ENCODE measurements at regions not wholly inside any gene's neighbourhood (a gene's known extent, or its start where the extent isn't known, plus 50 kb on each side); places are given as distances from the start of the nearest gene placed in this dataset.

GRCh38 chr7:1364068-1364905, 95.0 kb downstream of the MICALL2 start:
- TF ChIP-seq EZH2 (IDR thresholded peaks at IDR 0.05; ENCODE audit: low read length, missing control alignments) (no peak), CTCF (conservative IDR thresholded peaks at IDR 0.05 in 1 of 2, IDR thresholded peaks at IDR 0.05 in 1 of 2; ENCODE audit: low read depth in 1 of 2, low read length in 2 of 2) (no peak)
